ENCODE measurements at regions not wholly inside any gene's neighbourhood (a gene's known extent, or its start where the extent isn't known, plus 50 kb on each side); places are given as distances from the start of the nearest gene placed in this dataset.

DNA sequence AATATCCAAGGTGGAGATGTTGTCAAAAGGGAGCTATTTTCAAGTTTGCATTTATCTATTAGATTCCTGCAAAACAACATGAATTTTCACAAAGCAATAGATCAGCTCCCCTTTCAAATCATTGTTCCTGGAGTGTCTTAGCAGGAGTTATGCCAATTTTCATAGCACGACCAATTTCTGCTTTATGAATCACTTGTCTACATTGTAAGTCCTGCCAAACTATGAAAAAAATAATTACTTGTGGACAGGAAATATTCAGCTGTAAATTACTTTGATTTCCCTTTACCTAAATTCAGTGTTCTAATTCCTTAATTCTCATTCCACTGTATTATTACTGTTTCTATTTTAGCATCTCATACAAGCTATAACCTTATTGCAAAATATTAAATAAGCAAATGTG lies 1289.6 kb downstream of the NSUN3 start:
- no peak for DNase-seq (ENCODE audit: low spot score)

DNA sequence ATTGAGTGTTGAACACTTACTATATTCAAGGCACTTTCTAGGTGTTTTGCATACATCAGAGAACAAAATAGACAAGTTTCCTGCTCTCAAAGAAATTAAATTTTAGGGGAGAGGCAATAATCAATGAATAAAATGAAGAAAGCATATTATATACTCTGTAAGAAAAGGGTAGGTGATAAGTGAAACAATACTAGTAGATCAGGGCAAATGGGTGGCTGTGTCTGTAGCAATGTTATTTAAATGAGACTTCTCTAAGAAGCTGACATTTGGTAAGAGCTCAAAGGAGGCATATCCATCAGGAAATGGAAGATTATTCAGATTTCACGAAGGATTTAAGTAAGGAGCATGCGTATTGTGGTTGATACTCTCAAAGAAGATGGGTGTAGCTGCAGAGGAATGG lies 1291.6 kb downstream of the NSUN3 start:
- DNase-seq (ENCODE audit: low spot score): no peak

DNA sequence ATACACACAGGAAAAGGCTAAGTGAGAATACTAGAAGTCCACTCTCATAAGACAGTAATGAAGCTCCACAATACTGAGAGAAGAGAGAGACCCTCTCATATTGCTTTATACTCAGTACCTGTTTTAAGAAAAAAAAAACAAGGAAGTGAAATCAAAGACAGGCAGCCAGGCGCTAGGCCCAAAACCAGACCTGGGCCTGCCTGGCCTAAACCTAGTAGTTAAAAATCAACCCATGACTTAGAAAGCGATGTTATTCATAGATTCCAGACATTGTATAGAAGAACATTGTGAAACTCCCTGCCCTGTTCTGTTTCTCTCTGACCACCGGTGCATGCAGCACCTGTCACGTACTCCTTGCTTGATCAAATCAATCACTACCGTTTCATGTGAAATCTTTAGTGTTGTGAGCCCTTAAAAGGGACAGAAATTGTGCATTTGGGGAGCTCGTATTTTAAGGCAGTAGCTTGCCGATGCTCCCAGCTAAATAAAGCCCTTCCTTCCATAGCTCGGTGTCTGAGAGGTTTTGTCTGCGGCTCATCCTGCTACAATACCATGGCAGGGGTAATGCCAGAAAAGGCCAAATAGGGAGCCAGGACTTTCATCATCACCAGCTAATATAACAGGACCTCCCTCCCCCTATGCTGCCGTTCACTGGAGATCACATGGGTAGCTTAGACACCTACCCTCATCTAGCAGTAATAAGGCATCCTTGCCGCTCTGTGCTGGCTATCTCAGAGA lies 1294.1 kb downstream of the NSUN3 start:
- DNase-seq (ENCODE audit: low spot score): peak; percentile 92

DNA sequence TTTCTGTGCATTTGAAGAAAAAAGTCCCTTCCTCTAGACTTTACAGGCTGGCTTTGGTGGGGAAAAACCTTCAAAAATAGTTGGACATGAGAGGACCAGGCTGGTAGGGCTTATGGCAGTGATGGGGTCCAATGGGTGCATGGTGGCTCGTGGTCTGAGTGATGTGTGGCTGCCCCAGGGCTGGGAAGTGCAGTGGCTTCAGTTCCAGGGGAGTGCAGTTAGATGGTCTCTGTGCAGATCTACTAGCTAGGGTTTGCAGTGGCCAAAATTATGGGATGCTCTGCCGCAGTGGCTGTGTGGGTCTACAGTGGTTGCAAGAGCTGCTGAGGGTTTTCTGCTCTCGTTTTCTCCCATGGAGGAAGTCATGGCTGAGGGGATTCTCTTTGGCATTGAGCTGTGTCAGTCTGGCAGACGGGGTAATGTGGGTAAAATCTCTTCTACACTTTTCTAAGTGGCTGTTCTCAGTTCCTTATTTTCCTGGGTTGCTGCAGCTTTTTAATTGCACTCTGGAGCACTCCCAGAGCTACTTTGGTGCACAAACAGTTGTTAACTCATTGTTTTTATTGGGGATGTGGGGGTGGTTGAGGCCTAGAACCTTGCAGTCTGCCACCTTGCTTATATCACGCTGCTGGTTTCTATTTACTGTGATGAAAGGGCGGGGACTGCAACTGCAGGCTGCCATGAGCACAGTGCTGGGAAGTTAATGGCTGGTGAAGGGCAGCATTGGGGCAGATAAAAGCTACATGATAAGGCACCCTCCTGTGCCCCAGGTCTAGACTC lies 1324.6 kb downstream of the NSUN3 start:
- no peak for DNase-seq (ENCODE audit: low spot score)

DNA sequence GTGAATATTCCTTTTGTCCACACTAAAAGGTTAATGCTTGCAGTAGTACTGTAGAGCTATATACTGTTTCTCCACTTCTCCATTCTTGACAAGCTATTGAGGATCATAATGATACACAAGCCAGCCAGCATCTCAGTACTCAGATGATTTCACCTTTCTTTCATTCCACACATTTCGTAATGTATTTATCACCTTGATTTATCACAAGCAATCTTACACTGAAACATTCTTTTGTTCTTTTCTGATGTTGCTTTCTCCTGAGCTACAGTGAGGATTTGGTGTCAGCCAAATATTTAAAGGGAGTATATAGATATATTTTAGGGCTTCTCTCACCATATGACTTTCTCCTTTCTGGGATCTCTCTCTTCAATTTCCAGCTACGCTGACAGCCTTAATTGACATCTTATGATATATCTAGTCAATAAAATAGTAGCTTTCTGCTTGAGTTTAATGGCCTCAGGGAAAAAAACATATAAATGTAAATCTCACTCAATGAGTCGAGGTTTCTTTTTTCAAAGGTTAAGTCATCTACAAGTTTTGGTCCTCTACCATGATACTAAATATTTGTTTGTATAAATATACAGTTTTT lies 1327.0 kb downstream of the NSUN3 start:
- DNase-seq (ENCODE audit: low spot score): no peak

DNA sequence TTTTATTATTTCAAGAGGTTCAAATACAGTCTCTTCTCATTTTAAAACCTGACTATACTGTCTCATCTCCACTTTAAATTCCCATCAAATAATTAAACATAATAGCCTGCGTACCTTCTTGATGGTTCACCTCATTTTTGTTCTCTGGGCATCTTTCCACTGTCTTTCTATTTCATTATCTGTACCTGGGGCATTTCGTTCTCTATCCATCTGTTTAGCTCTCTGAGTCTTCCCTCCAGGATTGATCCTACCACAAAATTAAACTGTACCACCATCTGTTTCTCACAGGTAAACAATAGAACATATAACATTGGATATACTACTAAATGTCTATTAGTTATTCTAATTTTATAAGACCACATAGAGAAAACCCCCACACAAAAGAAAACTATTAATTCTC lies 1331.4 kb downstream of the NSUN3 start:
- DNase-seq (ENCODE audit: low spot score): no peak

DNA sequence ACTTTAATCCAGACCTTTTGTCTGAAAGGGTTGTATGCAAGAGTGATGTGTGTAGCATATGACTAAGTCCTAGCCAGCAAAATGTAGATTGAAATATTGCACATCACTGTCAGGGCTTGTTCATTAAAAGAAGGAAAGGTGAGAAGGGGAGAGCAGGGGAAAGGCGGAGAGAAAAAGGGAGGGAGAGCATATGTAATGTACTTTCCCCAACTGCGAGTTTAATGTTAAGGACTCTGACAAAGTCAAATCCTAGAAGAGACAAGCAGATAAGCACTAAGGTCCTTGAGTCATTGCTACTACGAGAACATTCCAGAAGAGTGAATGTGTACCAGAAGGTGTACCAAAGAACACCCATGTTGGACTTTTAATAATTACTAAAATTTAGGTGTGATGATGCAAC lies 1336.7 kb downstream of the NSUN3 start:
- peak; percentile 78 for DNase-seq (ENCODE audit: low spot score)

DNA sequence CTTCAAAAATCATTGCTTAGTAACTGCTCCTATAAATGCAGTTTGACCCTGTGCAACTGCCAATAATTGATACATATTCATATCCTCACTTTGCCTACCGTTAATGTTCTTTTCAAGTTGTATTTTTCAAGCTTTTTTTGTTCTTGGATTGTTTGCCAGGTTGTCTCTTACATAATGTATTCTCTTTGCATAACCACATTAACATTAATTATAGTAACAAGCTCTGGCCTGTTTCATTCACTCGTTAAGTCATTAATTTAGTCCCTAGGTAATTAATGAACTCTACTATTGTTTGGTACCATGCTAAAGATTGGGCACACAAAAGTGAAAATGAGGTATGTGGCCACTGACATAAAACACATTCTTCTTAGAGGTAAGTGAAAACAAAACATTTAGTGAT lies 1338.8 kb downstream of the NSUN3 start:
- no peak for DNase-seq (ENCODE audit: low spot score)

DNA sequence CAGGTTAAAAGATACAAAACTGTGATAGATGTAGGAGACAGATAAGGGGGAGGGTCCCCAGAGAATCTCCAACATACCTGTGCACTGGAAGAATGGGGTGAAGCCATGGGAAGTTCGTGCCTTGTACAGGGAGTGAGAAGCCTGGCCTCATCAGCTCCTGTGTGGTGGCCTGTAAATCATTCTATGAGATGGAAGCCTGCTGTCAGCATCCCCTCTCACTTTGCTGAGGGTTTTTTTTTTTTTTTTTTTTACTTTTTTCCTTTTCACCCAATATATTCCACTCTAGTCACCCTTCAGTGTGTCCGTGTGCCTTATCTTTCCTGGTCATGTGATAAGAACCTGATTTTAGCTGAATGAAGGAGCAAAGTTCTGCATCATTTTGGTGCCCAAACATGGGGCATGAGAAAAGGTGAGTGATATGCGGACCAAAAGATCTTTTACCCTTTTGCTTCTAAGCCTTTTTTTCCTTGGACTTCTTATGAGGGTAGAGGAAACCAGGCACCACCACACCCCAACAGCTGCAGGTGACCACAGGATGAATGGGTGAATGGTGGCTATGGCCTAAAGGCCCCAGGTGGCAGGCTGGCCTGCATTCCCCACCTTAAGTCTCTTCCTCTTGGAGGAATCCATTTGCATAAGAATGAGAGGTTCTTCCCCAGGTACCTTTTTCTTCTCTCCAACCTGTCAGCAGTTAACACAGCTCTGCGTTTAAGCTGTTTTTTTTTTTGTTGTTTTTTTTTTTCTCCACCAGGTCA lies 1345.0 kb downstream of the NSUN3 start:
- DNase-seq (ENCODE audit: low spot score): no peak

DNA sequence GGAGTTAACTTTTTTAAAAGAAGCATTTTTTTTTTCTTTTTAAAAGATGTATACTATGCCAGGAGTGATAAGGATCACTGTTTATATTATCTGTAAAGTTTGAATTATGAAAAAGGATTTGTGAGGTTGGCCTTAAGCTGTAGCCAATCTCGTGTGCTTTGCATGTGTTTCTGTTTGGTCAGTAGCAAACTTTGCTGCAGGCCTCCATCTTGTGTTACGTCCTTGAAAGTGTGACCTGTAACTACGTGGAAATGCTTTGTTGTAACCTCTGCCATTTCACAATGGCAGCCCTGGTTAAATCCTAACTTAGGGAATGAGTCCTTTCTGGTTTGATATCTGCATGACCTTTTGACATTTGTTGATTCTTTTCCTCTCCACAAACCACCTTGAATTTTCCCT lies 1345.6 kb downstream of the NSUN3 start:
- no peak for DNase-seq (ENCODE audit: low spot score)

DNA sequence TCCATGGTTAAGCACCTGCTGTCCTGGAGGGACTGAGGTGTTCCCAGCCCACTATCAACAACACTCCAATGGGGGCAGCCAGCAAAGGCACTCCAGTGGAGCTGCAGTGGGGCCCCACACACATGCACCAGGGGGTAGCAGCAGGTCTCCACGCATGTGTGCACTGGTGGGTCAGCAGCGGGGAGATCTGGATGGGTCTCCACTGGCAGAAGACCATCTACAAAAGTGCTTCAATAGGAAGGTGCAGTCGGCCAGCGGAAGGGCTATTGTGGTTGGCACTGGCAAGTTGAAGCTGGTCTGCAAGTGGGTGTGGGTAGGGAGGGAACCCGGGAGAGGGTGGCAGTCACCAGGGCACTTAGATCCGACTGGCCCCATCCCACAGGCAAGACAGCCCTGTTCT lies 1355.4 kb downstream of the NSUN3 start:
- no peak for DNase-seq (ENCODE audit: low spot score)

DNA sequence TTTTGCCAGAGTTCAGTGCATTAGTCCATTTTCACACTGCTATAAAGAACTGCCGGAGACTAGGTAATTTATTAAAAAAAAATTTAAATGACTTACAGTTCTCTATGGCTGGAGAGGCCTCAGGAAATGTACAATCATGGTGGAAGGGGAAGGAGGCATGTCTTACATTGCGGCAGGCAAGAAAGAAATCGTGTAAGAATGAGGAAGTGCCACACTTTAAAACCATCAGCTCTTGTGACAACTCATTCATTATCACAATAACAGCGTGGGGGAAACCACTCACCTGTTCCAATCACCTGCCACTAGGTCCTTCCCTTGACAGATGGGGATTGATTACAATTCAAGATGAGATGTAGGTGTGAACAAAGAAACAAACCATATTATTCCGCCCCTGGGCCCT lies 1361.4 kb downstream of the NSUN3 start:
- DNase-seq (ENCODE audit: low spot score): peak; percentile 34

DNA sequence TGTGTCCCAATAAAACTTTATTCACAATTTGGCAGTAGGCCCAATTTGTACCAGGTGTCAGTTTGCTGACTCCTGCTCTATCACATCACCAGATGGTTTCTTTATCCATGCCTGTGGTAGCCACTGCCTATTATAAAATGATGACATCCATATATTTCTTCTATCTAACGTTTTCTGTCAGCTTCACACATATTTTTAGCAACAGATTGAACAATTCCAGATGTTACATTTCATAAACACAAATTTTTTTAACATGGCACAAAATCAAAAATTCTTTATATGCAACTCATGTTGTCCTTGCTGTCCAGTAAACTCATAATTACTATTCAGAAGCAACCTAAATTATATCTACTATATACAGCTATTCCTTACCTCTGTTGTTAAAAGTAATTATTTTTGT lies 1371.6 kb downstream of the NSUN3 start:
- DNase-seq (ENCODE audit: low spot score): no peak

DNA sequence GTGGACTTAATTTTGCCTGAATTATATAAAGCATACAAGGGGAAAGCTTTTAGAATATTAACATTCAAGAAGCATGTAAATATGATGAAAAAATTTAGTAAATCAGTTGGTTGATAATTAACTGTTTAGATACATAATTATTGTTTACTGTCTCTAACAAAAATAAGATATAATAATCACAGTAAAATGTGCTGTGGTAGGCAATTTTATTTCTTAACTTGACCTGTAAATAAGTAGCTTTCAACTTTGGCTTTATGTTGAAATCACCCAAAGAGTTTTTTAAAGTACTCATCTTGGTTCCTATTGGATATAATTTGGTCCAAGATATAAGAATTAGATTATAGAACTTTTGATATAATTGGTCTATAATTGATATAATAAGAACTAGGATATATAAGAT lies 1374.5 kb downstream of the NSUN3 start:
- no peak for DNase-seq (ENCODE audit: low spot score)

DNA sequence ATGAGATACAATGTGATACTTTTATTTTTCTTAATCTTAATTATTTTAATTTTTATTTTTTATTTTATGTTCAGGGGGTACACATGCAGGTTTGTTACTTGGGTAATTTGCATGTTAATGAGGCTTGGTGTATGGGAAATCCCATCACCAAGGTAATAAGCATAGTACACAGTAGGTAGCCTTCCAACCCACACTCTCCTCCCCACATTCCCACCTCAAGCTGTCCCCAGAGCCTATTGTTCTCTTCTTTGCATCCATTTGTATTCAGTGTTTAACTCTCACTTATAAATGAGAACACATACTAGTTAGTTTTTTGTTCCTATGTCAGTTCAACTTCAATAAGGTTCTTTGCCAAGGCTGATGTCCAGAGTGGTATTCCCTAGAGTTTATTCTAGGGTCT lies 1375.4 kb downstream of the NSUN3 start:
- no peak for DNase-seq (ENCODE audit: low spot score)

DNA sequence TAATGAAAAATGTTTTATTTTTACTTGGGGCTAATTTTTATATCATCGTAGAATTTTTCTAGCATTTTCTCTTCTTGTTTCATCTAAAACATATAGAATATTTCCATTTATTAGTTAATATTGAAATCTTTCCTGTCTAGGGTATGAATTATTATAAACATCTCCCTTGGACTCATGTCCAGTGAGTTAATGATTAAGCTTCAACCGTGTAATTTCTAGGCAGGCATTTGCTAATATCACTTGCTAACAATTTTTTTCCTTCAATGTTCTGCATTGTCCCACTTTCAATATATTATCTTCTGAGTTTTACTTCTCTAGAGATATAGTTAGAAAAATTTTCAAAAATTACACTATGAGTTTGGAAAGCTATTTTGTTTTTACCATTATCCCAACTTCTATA lies 1371.6 kb upstream of the EPHA6 start:
- no peak for DNase-seq (ENCODE audit: low spot score)

DNA sequence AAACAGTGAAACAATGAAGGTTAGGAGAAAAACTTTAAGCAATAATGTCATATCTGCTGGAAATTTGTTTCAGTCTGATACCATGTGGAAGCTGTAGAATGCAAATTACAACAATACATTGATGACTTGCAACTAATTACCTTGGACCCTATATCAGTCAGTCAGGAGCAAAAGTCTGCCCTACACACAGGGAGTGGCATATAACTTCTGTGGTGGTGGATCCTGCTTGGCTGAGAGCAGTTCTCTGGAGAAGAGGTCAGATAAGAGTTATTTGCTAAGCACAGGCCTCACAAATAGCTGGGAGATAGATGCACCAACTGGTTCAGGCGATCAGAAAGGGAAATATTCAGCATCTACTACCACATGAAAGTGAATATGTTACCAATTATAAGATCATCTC lies 1364.6 kb upstream of the EPHA6 start:
- DNase-seq (ENCODE audit: low spot score): no peak

DNA sequence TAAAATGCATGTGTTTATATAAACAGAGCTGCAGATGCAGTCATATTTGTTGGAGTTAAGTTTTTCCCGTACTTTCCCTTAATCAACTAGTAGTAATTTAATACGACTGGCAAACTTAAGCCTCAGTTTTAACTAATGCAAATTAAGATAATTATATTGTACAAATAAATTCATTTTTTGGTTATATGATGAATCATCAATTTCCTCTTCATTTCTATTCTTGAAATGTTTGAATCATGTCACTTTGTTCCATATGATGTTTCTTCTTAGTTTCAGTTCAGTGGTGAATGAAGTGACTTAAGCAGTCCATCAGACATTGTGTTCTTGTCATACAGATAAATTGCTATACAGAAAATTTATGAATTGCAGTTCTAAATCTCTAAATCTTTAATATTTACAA lies 1361.2 kb upstream of the EPHA6 start:
- DNase-seq (ENCODE audit: low spot score): no peak

DNA sequence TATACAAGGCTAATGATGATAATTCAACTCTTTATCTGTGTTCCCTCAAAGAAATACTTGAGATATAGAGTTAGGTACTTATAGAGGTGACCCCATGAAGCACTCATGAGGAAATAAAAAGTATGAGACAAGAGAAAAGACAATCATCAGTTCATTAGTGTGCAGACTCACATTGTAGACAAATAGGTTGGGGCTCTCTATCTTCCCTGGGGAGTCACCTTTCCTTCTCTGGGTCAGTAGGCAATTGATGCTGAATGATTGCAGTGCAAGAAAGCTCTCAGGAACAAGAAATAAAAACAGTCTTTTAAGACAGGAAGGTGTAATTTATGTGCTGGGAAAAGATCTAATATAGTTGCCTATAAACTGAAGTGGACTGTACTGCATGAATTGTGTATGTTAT lies 1357.6 kb upstream of the EPHA6 start:
- DNase-seq (ENCODE audit: low spot score): no peak

DNA sequence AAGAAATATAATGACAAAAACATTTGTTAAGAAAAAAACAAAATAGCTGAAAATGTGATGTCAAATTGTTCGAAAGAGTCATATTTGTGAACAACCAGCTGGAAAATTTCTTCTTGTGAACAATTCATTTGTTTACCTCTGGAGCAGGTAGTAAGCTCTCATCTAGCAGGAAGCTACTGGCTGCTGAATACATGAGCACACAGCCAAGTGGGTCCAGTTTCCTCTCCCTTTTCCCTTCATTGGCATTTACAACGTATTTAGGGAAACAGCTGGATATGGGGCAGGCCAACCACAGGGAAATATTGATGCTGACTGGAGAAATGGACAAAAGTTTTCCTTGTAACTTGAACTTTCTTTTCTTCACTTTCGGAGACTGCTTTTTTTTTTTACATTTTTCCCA lies 1354.7 kb upstream of the EPHA6 start:
- no peak for DNase-seq (ENCODE audit: low spot score)

DNA sequence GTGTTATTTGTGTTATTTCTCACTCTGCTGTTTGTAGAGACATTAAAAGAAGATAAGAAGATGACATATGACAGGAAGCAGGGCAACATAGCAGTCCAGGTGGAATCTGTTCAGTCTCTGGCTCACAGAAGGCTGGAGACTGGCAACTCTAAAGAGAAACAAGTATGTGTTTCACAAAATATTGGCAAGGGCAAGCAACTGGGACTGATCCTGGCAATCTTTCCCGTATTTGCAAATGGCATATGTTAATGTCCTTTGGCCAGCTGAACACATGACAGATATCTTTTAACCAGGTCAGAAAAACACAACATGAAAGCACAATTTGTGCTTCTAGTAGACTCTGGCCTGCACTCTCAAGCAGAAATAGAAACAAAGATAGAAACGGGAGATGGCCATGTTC lies 1354.1 kb upstream of the EPHA6 start:
- no peak for DNase-seq (ENCODE audit: low spot score)

DNA sequence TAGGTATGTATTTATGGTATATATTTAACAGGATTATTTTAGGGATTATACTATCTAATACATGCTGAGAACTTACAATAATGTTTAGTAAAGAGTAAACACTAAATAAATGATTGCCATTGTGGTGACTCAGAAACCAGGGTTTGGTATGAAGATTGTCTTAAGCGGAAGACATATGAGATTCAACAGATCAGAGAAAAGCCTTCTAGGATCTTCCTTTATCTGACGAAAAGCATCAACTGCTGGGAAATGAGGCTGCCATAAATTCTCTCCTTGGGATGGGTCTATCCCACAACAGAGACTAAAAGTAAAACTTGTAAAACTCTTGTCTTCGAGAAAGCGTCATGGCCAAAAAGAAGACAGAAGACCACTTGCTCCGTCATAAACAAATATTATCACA lies 1352.2 kb upstream of the EPHA6 start:
- no peak for DNase-seq (ENCODE audit: low spot score)

DNA sequence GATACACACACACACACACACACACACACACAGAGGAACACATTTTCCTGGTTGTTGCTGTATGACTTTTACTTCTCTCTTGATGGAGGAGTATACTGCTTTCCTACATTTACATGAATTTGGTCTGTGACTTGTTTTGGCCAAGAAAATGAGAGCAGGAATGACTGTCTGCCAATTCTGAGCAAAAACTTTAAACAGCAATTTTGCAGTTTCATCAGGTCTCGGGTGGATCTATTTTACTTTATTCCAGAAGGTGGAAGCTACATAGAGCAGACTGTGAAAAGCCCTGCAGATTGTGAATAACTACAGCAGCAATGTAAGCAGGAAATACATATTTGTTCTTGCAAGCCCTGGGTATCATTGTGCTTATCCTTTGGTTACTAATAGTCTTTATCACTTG lies 1350.0 kb upstream of the EPHA6 start:
- DNase-seq (ENCODE audit: low spot score): peak; percentile 7
